ENCODE measurements at regions not wholly inside any gene's neighbourhood (a gene's known extent, or its start where the extent isn't known, plus 50 kb on each side); places are given as distances from the start of the nearest gene placed in this dataset.

DNA sequence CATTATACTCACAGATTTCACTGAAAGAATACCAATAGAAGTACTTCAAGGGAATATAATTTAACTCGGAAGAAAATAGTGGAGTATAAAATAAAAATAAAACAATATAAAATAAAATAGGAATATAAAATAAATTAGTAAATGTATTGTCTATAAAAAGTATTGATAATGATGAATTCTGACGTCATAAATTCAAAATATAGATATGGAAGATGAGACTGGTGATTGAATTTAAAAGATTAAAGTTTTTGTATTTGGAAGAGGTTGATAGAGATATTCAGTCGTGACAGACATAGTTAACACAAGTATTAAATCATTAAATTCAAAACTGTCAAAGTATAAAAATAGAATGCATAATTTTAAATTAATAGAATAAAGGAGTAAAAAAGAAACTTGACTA, 964.9 kb upstream of the C9orf72 start:
- TF ChIP-seq, protein P1, sequence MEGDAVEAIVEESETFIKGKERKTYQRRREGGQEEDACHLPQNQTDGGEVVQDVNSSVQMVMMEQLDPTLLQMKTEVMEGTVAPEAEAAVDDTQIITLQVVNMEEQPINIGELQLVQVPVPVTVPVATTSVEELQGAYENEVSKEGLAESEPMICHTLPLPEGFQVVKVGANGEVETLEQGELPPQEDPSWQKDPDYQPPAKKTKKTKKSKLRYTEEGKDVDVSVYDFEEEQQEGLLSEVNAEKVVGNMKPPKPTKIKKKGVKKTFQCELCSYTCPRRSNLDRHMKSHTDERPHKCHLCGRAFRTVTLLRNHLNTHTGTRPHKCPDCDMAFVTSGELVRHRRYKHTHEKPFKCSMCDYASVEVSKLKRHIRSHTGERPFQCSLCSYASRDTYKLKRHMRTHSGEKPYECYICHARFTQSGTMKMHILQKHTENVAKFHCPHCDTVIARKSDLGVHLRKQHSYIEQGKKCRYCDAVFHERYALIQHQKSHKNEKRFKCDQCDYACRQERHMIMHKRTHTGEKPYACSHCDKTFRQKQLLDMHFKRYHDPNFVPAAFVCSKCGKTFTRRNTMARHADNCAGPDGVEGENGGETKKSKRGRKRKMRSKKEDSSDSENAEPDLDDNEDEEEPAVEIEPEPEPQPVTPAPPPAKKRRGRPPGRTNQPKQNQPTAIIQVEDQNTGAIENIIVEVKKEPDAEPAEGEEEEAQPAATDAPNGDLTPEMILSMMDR (IDR thresholded peaks at IDR 0.05) = no peak
- TF ChIP-seq POLR2A (IDR thresholded peaks at IDR 0.05) = no peak

Measured in thyroid gland (tissue), 4 donors.